Stimulated activated CD8-positive, alpha-beta memory T cell treated with anti-CD3 and anti-CD28 coated beads, Interleukin-12 subunit alpha, Interleukin-12 subunit beta, amount 100 ng/mL, for 24 hours (primary cell): ENCODE measurements at regions not wholly inside any gene's neighbourhood (a gene's known extent, or its start where the extent isn't known, plus 50 kb on each side); places are given as distances from the start of the nearest gene placed in this dataset.
"Not testable (repeated sequence)": the region's sequence is repeated elsewhere in the genome, so short reads cannot be mapped to it uniquely, and the experiment has no call there.

Experiments
- DNase-seq: peaks from one replicate; pipeline ENCODE4 v3.0.0-alpha.2; 2020; ENCODE audit errors: extremely low read depth

GRCh38 chr4:58368221-58368620, 1258.0 kb upstream of the IGFBP7 start:
- DNase-seq: no peak

- no peak for DNase-seq
These were observed 1250.4 kb upstream of the IGFBP7 start for GRCh38 chr4:58360354-58361133.

DNA sequence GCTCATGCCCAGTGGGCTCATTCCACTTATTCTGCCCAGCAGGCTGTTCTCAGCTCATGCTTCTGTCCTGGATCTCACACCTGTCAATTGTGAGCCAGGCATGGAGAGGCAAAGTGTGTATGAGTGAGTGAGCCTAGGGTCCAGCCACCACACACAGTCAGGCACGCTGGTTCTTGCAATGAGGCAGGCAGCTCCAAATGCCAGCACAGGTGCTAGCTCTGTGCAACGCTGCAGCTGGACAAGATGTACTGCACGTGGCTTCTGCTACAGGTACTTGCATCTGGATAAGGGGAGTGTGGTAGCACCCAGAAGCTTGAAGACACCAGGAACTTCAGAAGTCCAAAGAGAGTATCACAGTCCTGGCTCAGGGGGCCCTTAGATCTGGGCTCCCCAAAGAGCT, 1249.4 kb upstream of the IGFBP7 start:
- no peak for DNase-seq

DNA sequence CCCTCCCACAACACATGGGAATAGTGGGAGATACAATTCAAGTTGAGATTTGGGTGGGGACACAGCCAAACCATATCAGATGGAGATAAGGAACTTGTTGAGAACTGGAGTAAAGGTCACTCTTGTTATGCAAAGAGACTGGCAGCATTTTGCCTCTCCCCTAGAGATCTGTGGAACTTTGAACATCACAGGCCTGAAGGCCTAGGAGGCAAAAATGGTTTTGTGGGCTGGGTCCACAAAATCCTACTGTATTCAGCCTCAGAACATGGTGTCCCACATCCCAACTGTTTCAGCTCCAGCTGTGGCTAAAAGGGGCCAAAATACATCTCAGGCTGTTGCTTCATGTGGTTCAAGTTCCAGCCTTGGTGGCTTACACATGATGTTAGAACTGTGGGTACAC, 1247.8 kb upstream of the IGFBP7 start:
- DNase-seq: no peak

- DNase-seq: no peak
These were observed 1214.9 kb upstream of the IGFBP7 start for GRCh38 chr4:58325070-58325469.

DNA sequence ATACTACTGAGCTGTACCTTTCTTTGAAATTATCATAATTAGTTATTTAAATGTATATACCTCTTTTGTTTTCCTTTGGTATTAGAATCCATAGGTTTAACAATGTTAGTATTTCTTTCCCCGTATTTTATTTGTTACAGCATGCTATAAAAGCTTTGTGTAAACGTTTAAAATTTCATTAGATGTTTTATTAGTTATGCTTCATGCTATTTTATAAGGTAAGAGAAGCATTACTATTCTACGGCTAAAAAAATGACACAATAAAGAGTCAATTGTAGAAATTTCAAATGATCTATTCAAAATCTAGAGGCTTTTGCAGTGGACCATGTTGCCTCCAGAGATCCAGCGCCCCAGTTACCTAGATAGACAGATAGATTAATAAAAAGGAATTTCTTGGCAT, 1203.3 kb upstream of the IGFBP7 start:
- DNase-seq: no peak

DNA sequence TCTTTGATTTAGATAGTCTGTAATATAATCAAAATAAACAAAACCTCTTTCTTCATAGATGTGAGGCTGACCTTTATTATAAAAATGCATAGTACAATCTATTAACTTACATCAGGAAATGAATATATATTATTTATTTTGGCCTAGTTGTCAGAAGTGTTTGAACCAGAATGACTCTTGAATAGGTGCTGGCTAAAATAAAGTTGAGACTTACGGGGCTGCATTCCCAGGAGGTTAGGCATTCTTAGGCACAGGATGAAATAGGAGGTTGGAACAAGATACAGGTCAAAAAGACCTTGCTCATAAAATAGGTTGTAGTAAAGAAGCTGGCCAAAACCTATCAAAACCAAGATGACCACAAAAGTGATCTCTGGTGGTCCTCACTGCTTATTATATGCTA, 1193.3 kb upstream of the IGFBP7 start:
- DNase-seq: no peak

GRCh38 chr4:58301376-58301999, 1191.3 kb upstream of the IGFBP7 start:
- DNase-seq: no peak

- no peak for DNase-seq
These were observed 1176.2 kb upstream of the IGFBP7 start for GRCh38 chr4:58286335-58286734.

DNA sequence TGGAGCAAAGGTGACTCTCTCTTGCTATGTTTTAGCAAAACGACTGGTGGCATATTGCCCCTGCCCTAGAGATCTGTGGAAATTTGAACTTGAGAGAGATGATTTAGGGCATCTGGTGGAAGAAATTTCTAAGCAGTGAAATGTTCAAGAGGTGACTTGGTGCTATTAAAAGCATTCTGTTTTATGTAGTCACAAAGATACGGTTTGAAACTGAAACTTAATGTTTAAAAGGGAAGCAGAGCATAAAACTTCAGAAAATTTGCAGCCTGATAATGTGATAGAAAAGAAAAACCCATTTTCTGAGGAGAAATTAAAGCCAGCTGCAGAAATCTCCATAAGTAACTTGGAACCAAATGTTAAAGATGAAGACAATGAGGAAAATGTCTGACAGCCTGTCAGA, 1170.7 kb upstream of the IGFBP7 start:
- DNase-seq: not testable (repeated sequence)

- no peak for DNase-seq
These were observed 1165.7 kb upstream of the IGFBP7 start for GRCh38 chr4:58275856-58276255.

- DNase-seq: no peak
These were observed 1164.4 kb upstream of the IGFBP7 start for GRCh38 chr4:58274553-58274952.

GRCh38 chr4:58272311-58272710, 1162.1 kb upstream of the IGFBP7 start:
- DNase-seq: no peak

GRCh38 chr4:58265734-58266133, 1155.5 kb upstream of the IGFBP7 start:
- DNase-seq: no peak

DNA sequence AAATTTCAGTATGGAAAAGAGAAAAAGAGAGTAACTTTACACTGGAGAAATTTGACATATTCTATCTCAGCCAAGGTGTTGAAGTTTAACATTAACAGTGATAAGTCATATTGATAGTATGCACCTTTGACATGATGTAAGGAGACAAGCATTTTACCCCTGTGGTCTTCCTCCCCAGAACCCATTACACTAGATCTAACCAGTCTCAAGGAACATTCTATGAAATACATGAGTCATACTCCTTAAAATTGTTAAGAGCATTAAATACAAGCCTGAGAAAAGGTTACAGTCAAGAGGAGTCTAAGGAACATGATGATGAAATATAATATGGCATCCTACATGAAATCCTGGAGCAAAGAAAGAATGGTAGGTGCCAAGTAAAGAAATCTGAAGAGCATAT, 1151.3 kb upstream of the IGFBP7 start:
- no peak for DNase-seq

- no peak for DNase-seq
These were observed 1144.1 kb upstream of the IGFBP7 start for GRCh38 chr4:58254291-58254690.

DNA sequence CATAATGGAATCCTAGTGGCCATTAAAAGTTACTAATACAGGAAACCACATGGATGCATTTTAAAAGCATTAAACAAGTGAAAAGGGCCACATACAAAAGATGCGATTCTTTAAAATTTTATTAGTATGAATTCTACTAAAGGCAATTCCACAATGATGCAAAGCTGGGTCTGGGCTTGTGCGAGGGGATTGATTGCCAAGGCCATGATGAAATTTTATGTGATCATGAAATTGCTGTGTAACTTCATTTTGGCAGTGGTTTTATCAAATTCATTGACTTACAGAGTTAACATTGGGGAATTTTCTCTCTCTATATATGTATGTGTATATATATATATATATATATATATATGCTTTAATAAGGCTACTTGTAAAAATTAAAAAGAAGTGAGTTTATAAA, 1142.5 kb upstream of the IGFBP7 start:
- no peak for DNase-seq

DNA sequence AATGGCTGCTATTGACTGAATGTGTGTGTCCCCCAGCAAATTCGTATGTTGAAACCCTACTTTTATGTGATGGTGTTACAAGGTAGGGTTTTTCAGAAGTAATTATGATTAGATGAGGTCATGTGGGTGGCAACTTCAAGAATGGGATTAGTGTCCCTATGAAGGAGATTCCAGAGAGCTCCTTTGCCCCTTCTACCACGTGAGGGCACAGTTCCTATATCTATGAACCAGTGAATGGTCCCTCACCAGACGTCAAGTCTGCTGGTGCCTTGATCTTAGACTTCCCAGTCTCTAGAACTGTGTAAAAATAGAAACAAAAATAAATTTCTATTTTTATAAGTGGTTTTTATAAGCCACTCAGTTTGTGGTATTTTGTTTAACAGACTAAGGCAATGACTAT, 1137.6 kb upstream of the IGFBP7 start:
- DNase-seq: no peak

DNA sequence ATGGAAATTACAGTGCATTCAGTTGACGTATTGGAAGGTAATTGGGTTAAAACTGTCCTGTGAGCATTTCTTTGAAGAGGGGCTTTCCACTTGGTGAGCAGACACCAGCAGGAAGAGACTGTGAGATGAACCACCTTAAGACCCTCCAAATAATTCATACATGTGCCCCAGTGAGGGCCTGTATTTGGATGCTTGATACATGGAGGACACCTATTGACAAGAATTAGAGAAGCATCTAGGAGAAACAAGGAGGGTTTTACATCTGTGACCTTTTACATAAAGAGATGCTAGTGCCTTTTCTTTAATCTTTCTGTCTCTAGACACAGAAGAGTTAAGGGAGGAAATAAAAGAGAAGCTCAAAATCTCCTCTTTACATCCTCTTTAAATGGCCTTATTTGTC, 1115.3 kb upstream of the IGFBP7 start:
- no peak for DNase-seq

GRCh38 chr4:58219179-58219578, 1109.0 kb upstream of the IGFBP7 start:
- no peak for DNase-seq

GRCh38 chr4:58216461-58216860, 1106.3 kb upstream of the IGFBP7 start:
- no peak for DNase-seq

GRCh38 chr4:58214376-58214775, 1104.2 kb upstream of the IGFBP7 start:
- DNase-seq: no peak

- DNase-seq: no peak
These were observed 1099.4 kb upstream of the IGFBP7 start for GRCh38 chr4:58209551-58209950.

DNA sequence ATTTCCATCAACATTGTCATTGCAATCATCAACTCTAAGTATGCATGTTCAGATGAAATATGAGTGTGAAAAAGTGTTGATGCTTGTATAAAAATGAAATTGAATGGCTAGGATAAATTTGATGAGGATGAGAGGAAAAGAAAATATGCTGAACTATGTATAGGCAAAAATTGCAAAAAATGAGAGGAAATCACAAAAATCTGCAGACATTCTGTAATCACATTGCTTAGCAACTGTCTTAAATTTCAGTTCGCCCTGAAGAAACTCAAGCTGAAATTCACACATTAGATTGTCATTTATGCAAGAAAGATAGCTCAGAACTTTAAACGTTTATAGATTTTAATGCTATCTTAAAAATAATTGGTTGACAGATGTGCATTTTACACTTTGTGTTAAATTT, 1098.8 kb upstream of the IGFBP7 start:
- no peak for DNase-seq
